ENCODE measurements at regions not wholly inside any gene's neighbourhood (a gene's known extent, or its start where the extent isn't known, plus 50 kb on each side); places are given as distances from the start of the nearest gene placed in this dataset.
"Not testable (repeated sequence)": the region's sequence is repeated elsewhere in the genome, so short reads cannot be mapped to it uniquely, and the experiment has no call there.

DNA sequence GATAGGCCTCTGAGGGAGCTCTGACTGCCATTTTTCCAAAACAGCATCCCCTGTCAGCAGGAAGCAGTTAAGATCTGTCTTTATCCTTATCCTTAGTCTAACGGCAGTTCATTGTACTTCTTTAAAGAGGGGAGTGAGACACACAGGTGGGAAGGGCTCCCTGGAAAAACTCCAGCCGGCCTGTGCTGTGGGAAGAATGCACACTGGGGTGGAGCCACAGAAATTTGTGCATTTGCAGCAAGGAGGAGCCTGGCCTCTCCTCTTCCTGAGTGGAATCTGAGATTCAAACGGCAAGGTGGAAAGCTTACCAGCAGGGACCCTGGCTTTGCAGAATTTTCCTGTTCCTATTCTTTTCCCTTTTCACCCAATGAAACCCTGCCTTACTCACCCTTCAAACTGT is 1209.4 kb downstream of the ROBO2 start:
- no peak for DNase-seq (ENCODE audit: low read depth)

DNA sequence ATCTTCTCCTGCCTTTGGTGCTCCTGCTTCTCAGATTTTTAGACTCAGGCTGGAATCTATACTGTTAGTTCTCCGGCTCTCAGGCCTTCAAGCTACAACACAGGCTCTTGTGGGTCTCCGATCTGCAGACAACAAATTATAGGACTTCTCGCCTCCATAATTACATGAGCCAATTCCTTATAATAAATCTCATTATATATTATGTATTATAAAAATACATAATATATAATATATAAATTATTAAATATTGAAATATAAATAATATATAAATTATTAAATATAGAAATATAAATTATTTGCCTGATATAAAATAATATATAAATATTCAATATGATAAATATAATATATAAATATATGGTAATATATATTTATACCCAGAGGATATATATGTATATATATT is 1214.0 kb downstream of the ROBO2 start:
- DNase-seq (ENCODE audit: low read depth) = no peak

DNA sequence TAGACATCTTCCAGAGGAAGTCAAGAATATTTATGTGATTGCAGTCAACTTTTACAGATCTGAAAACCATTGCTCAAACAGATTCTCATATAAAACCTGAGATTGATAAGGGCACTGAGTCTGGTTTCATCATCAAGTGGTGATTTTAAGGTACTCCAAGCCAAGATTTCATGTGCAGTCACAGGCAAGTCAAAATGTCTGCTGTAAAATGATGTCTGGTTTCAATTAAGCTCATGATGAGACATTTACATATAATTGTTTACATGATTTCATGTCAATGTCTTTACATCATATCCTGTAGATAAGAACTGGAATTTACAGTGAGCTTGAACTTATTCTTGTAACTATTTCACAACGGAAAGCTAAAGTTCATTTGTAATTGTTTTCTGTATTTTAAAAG is 1215.5 kb downstream of the ROBO2 start:
- no peak for DNase-seq (ENCODE audit: low read depth)

DNA sequence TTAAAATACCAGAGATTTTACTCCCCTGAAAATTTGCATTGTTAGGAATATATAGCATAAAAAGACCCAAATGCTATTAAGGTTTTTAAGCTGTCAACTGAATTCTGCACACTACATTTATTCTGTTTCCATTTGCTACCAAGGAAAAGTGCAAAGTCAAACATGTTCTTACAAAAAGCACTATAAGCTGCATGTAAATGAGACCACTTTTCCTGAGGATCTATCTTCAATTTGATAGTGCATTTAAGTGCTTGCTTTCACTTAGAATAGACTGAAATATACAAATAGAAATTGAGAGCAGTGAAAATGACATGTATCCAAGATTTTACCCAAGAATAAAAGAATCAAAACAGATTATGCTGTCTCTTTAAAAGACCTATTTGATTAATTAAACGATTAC is 1216.2 kb downstream of the ROBO2 start:
- DNase-seq (ENCODE audit: low read depth) = no peak

DNA sequence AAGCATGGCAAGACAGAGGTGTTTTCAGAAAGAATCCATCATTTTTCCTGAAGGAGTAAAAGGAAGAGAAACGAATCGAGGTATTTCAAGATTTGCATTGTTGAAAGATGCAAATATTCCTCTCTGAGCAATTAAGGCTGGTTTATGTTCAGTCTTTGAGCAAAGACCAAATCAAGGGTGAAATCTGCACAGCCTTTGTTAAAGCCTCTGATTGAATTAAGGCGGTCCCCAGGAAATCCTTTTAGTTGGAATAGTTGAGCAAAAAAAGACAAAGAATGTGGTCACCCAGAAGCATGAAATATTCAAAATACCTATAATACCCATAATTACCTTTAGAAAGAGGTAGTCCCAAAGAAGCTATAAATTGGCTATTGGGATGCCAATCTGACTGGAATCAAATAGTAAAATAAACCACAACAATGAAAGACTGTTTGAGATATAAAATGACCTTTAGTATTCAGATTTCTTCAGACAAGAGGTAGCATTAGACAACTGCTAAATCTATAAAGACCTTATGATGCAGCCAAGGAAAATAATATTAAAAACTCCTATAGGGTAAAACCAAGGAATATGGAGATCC is 1218.1 kb downstream of the ROBO2 start:
- DNase-seq (ENCODE audit: low read depth) = no peak

DNA sequence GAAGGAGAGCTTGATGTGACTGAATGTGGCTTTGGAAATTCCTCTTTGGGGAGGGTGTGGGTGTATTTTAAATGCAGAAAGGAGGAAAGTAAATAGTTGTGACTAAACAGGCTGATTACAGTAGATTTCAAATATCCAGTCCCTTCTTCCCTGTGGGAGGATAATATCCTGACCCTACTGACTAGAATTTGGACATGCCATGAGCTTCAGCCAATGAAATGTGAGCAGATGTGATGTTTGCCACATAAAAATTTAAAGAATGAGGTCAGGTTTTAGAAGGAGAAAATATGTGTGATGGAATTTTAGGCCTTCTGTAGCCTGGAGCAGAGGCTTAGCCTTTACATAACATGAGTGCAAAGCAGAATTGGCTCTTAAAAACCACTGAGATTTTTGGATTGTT is 1218.9 kb downstream of the ROBO2 start:
- DNase-seq (ENCODE audit: low read depth) = no peak

DNA sequence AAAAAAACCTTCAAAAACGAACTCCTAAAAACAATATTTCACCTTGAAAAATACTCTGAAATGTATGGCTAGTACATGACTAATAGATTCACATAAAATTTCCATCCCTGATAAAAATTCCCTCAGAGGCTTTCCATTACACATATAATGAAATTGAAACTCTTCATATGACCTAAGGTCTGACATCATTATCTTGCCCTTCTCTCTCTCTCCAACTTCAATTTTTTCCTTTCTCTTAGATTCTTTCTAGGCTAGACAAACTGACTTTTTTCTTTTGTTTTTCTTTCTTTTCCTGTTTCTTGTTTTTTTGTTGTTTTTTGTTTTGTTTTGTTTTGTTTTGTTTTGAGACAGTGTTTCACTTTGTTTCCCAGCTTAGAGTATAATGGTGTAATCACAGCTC is 1220.5 kb downstream of the ROBO2 start:
- no peak for DNase-seq (ENCODE audit: low read depth)

DNA sequence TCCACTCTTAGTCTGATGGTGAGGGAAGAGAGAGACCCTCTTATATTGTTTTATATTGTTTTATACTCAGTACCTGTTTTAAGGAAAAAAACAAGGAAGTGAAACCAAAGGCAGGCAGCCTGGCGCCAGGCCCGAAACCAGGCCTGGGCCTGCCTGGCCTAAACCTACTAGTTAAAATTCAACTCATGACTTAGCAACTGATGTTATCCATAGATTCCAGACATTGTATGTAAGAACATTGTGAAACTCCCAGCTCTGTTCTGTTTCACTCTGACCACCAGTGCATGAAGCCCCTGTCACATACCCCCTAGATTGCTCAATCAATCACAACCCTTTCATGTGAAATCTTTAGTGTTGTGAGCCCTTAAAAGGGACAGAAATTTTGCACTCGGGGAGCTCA is 1226.7 kb downstream of the ROBO2 start:
- not testable (repeated sequence) for DNase-seq (ENCODE audit: low read depth)

DNA sequence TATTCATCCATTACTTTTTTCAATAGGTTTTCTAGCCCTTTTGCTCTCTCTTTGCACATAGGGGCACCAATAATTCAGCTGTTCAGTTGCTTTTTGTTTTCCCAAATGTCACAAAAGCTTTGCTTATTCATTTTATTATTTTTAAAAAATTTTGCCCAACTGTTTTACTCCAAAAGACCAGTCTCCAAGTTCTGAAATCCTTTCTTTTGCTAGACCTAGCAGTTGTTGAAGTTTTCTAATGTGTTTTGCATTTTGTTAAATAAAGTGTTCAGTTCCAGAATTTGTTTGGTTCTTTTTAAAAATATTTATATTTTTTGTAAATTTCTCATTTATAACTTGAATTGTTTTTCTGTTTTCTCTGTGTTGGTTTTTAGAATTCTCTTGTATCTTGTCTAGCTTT is 1227.3 kb downstream of the ROBO2 start:
- DNase-seq (ENCODE audit: low read depth) = no peak

DNA sequence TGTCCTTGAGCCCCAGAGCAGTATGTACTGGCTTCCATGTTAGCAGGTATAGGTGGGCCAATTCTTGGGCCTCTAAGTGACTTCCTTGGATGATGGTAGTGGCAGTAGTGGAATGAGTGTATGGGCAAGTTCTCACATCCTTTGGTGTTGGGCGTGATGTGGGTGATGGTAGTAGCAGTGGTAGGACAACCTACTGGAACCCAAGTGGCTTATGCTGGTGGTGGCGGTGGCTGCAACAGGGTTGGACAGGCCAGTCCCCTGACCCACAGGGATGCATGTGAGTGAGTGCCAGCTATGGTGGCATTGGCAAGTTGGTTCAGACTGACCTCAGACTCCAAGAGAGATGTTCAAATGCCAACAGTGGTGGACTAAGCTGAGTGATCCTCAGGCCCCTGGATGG is 1228.2 kb downstream of the ROBO2 start:
- DNase-seq (ENCODE audit: low read depth) = no peak

DNA sequence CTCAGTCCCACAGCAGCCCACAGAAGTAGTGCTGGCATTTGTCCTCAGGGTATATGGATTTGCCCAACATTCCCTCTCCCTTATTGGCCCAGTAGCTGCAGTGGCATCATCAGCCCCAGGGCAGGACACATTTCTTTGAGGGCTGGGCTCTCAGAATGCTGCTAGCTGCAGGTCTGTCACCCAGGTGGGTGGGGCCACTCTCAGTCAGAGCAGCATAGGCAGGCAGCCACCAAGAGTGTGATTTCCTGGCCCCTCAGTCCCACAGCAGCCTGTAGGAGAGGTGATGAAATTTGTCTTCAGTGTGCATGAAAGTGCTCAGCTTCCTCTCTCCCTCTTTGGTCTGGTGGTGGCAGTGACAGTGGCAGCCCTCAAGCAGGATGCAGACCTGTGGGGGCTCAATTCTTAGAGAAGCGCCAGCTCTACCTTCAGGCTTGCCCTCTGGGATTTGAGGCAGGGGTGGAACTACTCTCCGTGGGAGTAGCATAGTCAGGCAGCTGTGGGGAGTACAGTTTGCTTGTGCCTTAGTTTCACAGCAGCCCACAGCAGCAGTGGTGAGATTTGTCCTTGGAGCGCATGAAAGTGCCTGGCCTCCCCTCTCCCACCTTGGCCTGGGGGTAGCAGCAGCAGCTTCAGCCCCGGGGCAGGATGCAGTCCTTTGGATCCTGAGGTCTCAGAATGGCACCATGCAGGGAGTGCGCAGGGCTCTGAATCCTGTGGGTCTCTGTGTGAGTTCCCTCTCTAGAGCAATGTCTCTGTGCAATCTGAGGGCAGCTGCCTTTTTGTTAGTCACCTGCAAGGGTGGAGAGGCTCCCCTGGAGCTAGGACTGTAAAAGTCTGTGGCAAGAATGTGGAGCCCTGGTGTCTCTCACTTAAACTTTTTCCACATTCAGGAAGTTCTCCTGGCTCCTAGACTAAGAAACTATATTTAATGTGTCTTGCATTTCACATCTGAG is 1229.1 kb downstream of the ROBO2 start:
- no peak for DNase-seq (ENCODE audit: low read depth)

DNA sequence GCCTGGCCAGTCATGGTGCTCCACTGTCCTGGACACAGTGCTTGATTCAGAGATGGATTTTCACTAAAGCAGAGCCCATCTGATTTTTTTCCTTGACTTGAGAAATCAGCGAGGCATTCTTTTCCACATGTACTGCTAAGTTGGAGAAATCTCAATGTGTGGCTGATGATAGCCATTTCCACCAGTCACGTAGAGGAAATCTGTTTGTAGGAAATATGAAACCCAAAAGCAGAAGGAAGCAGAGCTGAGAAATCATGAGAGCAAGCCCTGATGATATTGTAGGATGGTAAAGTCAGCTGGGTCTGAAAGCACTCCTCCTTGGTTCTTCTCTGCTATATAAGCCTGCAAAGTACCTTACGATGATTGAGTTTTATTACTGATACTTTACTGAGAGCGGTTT is 1233.4 kb downstream of the ROBO2 start:
- no peak for DNase-seq (ENCODE audit: low read depth)

DNA sequence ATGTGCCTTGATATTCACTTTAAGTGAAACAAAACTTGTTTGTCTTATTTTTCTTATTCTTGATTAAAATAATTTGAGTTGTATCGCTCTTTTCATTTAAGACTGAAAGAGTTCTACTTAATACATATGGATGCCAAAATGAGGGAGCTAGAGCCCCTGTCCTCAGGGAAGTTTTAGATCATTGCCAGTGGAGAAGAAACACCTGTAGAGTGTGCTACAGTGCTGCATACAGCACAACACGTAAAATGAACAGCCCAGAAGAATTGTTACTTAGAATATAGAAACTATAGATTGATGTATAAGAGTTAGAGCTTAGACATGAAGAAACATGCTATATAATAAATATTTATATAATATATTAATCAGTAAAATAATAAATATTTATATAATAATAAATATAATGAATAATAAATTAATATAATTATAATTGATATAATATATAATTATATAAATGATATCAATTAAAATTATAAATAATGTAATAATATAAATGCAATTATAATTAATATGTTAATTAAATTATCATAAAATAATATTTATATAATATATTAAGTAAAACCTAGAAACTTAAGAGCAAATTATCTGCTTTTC is 1234.7 kb downstream of the ROBO2 start:
- no peak for DNase-seq (ENCODE audit: low read depth)

DNA sequence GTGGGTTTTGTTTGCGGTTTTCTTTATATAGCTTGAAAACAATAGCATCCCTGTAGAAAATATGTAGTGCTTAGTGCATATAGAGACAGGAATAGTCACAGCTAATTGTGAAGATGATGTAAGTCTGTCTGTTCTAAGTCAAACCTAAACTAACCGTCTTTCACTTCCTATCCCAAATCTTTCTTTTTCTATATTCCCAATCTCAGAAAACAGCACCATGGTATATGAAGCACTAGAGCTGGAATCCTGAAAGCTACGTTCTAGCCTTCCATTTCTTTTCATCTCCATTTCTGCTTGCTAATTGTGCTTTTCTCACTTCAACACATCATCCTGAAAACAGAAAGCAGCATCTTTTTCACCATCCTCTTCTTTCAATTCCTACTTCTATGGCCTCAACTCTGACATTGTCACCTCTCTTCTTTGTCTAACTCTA is 1235.5 kb downstream of the ROBO2 start:
- DNase-seq (ENCODE audit: low read depth) = no peak

DNA sequence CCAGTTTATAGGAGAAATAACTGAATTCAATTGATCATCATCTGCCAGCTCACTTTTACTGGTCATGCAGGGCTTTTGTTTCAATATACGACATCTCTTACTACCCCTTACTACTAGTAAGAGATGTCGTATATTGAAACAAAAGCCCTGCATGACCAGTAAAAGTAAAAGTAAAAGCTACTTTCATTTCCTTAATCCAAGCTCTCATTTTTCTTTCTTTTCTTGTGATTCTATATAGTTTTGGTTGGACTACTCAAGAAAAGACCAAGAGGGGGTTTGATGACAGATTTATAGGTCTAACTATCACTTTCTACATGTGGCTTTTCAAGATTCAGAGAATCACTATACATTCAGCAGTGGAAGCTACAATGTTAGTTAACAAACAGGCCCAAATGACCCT is 1237.3 kb downstream of the ROBO2 start:
- no peak for DNase-seq (ENCODE audit: low read depth)

DNA sequence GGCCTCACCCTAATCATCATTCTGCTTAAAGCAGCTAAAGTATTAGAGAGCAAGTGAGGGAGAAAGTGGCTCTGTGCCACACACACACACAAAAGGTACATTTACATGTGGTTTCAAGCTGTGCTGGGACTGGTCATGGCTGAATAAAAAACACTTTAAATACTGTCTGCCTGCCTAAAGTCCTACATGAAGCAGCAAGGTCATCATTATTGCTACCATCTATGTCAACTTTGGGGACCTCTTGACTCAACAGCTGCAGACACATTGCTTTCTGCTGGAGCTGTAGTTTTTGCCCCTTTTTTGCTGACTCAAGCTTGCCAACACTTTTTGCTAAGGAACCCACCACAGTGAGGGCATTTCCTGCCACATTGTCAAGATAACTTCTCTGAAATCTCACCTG is 1237.9 kb downstream of the ROBO2 start:
- no peak for DNase-seq (ENCODE audit: low read depth)

DNA sequence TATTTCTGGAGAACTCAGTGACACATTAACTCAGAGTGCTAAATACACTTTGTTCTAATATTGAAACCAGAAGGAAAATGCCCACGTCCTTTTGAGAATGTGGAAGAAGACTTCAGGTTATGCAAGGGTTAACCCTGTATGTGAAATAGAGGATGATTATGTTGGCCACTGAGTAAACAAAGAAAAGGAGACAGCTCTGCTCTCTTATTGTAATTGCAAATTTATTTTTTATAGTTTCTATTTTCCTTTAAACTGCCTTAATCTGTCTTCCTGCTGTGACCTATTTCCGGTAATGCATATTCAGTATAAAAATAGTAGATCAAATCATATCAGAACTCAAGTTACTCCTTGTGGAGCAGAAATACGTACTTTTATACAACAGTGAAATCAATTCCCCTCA is 1239.2 kb downstream of the ROBO2 start:
- DNase-seq (ENCODE audit: low read depth) = no peak

DNA sequence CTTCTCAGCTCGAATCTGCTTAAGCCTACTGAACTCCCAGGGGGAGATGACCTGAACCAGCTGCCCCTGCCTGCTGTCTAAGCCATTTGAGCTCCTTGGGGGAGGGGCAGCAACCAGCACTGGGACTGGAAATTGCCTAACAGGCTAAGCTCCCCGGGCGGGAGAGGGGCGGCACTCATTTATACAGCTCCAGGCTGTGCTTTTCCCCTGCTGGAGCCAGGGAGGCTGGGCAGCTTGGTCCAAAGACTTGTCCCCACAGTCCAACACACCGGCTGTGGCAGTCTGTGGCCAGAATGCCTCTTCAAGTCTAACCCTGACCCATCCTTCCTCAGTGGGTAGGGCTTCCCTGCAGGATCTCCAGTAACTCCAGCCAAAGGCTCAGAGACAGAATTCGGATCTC is 1241.5 kb downstream of the ROBO2 start:
- DNase-seq (ENCODE audit: low read depth) = no peak

DNA sequence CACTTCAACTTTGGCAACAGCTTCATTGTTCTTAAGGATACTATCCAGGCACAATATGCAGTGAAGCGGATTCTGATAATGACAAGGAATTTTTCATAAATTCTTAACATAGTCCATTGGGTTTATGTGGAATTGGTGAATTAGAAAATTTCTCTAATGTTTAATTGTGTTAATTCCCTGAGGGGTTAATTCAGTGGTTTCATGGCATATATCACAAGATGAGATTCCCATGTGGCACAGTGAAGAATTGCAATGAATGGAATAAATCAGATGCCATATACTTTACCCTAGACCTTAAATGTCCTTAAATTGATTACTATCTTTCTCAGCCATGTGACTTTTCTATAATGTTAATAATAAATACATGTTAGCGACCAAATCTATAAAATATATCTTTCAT is 1244.1 kb downstream of the ROBO2 start:
- no peak for DNase-seq (ENCODE audit: low read depth)

DNA sequence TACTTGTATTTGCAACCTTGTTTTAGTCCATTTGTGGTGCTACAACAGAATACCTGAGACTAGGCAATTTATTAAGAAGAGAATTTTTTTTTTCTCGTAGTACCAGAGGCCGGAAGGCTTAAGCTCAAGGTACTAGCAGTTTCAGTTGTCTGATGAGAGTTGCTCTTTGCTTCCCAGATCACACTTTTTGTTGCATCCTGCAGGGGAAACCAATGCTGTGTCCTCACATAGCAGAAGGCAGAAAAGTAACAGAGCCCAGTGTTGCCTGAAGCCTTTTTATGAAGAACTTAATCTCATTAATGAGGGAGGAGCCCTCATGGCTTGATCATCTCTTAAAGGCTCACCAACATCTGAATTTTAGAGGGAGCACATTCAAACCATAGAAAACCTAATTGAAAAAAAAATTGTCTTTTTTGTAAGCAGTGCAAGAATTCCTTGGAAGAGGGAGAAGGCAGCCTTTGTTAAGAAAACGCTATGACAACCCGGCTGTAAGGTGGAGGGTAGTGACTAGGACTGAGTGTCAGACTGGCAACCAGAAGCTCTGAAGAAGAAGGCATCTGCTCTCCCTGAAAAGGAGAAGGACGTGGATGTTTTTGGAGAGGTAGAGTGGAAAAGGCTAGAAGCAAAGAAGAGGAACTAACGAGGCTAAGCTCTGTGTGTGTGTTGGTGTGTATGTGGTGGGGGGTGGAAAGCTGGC is 1245.3 kb downstream of the ROBO2 start:
- DNase-seq (ENCODE audit: low read depth) = no peak

DNA sequence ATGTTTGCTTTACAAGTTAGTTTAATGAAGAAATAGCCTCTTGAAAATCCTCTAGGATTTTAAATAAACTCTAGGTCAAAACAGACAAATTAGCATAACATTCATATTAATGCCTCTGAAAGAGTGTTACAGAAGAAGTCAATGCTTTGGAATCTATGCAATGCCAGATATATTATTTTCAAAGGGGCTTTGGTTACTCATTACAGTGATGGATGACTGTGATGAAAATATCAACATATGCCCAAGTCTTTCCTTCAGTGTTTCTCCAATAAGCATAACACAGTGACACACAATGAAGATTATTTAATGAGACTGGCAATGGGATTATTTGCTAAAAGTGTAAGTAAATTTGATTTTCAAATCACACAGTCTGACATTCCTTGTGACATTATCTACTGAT is 1247.2 kb downstream of the ROBO2 start:
- DNase-seq (ENCODE audit: low read depth) = no peak

DNA sequence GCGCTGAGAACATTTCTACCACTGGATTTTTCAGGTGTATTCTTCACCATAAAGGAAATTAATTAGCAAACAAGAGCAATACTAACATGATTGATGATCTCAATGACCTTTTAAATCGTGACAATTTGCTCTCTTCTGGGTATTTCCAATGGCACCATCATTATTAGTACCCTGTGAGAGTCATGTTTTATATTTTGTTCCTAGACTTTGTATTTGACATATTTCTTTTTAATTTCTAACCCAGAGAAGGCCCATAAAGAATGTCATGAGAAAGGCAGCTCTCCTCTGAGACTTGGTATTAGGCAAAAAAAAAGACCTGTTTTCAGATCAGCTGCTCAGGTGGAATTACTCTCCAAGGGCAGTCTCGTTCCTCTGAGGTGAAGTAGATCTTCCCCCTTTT is 1253.4 kb downstream of the ROBO2 start:
- no peak for DNase-seq (ENCODE audit: low read depth)
